HG02588 (cell line): ENCODE measurements at regions not wholly inside any gene's neighbourhood (a gene's known extent, or its start where the extent isn't known, plus 50 kb on each side); places are given as distances from the start of the nearest gene placed in this dataset.
"Not testable (repeated sequence)": the region's sequence is repeated elsewhere in the genome, so short reads cannot be mapped to it uniquely, and the experiment has no call there.

Experiments
- ATAC-seq: cut with Tn5 transposase; IDR thresholded peaks from one replicate; pipeline ENCODE4 v1.9.1; 2021; ENCODE audit warnings: mild to moderate bottlenecking, moderate library complexity; ENCODE audit not compliant: unreplicated experiment

DNA sequence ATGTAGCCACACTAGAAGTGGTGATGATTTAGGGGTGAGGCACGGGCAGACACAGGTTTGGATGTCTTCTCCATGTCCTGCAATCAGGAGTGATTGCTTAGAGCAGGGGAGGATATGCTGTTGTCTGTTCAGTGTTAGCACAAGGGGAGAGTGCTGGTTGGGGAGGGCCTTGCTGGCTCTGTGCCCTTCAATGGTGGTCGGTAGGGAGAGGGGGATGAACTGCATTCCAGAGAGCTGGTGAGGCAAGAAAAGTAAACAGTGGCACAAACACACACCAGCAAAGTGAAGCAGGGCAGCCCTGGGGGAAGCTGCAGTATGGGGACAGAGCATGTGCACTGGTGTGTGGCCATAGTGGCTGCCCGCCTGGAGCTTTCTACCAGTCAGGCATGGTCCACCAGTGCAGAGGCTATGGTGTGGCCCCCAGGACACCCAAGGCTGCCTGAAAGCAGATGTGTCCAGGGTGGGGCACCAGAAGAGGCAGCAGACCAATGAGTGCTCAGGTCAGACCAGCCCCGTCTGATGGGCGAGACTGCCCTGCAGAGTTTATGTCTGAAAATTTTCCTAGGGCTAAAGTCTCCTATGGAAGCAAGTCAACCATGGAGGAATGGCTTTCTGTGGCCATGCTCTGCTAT lies 1676.9 kb downstream of the PCDH9 start:
- ATAC-seq: no peak

GRCh38 chr13:65551208-65551607 lies 1678.9 kb downstream of the PCDH9 start:
- no peak for ATAC-seq

DNA sequence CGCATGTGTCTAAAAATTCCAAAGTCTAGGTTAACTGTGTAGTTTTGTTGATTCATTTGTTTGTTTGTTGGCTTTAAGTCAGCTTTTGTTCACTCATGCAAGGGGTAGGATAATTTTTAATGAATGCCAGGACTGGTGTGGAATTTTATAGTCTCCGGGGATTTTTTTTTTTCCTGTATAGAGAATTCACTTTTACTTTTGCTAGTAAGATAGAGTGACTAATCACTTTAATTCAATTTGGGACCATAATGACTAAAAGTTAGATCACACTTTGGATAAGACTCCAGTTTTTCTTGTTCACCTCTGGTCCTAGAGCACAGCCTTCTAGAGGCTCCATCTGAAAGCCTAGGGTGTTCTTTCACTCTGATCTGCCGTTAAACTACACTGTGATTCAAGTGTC lies 1690.0 kb downstream of the PCDH9 start:
- ATAC-seq: no peak

GRCh38 chr13:65535370-65535769 lies 1694.8 kb downstream of the PCDH9 start:
- ATAC-seq: no peak

DNA sequence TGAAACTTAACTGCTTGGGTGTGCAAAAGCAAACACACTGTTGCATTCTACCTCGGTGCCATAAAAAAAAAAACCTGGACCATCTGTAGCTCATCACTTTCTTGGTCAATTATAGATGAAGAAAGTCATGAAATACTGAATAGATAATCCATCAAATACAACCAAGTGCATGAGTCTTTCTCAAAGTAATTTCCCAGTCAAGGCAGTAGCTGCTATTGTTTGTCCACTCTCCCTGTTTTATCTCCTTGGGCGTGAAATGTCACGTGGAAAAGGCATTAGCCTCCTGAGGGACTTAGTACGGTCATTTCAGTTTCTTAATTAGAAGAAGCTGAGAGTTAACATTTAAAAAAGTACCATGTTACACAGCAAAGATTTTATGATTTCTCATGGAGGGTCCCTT lies 1697.9 kb downstream of the PCDH9 start:
- ATAC-seq: no peak

GRCh38 chr13:65530688-65531087 lies 1699.4 kb downstream of the PCDH9 start:
- ATAC-seq: no peak

DNA sequence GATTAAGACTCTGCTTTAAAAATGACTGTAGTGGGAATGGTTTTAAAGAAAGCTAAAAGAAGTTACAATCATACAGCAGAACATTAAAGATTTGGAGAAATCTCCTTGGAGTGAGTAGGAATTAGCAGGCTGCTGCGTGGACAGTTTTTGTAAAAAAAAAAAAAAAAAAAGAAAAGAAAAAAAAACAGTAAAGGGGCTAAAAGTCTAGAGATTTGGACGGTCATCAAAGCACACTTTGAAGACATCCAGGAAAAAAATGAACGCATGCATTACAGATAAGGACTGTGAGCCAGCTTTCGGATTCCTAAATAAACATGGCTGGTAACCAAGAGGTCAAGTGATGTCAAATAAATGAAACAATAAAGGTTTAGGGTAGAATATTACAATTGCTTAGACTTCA lies 1700.6 kb downstream of the PCDH9 start:
- no peak for ATAC-seq

DNA sequence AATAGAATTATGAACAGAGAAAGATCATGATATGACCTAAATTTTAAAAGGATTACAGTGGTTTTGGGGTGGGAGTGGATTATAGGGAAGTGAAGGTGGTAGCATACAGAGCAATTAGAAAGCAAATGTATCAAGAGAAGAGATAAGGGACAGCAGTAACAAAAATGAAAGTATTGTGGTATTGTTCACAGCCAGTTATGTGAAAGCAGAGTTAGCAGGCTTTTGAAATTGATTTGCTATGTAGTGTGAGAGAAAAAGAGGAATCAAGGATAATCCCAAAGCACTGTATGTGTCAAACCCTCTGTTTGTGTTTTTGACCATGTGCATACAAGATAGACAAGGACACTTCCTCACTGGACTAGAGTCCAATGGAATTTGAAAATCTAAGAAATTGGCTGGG lies 1721.4 kb downstream of the PCDH9 start:
- no peak for ATAC-seq

DNA sequence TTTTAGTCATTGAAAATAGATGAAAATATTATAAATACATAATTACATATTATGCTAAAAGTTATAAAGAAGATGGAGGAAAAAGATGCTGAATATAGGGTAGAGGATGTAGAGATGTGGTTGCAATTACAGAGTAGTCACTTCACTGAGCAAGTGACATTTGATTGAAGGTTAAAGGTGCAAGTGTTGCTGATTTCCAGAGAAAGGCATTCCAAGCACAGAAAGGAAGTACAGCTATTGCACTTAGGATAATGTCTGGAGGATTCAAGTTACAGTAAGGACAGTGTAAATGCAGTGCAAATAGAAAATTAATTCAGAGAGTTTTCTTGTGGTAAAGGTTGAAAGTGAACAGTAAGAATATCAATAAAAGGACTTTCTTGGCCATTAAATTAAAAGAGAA lies 1721.8 kb downstream of the PCDH9 start:
- no peak for ATAC-seq

DNA sequence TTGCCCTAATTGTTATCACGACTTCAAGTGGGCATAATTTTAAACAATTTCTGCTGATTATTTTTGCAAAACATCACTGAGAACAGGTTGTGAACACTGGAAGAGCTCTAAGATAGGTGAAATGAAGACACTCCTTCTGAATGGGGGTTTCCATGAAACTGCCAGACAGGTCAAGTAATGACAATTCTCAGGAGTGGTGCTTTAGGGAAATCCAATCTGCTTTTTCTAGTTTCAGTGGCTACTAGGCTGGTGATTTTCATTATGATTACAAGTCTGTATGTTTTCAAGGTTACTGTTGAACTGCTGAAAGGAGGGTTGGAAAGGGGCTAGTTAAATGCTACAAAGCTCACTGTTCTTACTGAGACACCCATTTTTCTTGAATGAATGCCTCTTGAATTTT lies 1724.2 kb downstream of the PCDH9 start:
- ATAC-seq: no peak

GRCh38 chr13:65504213-65504612 lies 1725.9 kb downstream of the PCDH9 start:
- ATAC-seq: no peak

GRCh38 chr13:65500481-65500880 lies 1729.7 kb downstream of the PCDH9 start:
- ATAC-seq: no peak

- ATAC-seq: no peak
These were observed 1730.9 kb downstream of the PCDH9 start for GRCh38 chr13:65499256-65499655.

DNA sequence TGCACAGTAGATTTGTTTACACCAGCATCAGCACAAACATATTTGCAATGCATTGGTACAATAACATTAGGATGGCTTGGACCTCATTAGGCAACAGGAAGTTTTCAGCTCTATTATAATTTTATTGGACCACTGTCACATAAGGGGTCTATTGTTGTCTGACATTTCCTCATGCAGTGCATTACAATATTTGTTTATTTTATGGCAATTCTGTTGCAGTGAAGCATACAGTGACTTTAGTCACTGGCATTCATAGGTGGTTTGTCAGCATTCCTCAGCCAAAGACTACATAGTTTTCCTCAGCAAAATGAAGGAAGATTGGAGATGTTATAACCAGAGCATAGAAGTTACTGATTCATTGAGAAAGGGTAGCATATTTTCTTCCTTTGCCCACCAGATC lies 1732.9 kb downstream of the PCDH9 start:
- ATAC-seq: no peak

- not testable (repeated sequence) for ATAC-seq
These were observed 1739.4 kb downstream of the PCDH9 start for GRCh38 chr13:65490725-65491124.

DNA sequence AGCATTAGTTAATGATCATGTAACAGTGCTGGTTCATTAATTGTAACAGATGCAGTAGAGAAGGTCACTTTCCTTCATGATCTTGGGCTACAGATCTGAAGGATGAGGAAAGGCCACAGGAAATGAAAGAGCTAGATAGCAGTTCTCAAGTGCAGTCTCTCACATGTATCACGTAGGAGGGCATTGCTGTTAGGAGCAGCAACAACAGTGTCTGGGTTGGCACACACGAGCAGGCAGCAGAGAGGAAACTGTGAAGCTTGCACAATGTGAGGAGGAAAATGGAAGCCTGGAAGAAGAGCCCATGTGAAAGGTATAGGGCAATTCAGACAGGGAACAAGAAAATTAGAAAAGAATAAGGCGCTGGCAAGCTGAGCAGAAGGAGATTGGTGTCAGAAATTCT lies 1741.5 kb downstream of the PCDH9 start:
- no peak for ATAC-seq

DNA sequence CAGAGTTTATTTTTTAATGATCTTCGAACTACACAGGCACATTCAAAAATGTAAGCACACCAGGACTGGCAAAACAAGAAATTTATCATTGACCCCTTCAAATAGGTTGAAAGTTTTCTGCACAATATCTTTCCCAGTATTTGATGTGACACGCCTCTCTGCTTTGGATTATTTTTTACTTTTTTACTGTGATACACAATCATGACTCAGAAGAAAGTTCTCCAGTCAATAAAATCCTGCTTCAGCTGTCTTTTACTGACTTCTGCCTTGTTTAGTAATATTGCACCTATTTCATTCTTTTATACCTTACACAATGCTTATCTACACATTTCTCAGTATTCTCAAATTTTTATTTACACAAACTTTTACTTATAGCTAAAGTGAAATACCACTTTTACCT lies 1750.4 kb downstream of the PCDH9 start:
- no peak for ATAC-seq

DNA sequence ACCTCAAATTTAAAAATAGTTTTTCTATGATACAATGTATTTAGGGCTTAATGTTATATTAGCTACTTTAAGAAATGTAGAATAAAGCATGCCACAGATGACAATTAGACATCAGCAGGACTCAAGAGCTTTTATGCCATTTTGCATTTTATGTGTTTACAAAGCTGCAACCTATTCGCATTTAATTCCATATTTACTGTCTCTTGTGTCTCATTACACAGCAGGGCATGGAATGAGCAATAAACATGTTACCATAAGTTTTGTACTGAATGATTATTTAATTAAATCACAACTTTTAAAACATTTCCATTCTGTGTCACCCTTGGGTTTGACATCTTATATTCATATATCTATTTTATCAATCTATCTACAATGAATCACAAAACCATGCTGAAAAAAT lies 1756.9 kb downstream of the PCDH9 start:
- no peak for ATAC-seq

DNA sequence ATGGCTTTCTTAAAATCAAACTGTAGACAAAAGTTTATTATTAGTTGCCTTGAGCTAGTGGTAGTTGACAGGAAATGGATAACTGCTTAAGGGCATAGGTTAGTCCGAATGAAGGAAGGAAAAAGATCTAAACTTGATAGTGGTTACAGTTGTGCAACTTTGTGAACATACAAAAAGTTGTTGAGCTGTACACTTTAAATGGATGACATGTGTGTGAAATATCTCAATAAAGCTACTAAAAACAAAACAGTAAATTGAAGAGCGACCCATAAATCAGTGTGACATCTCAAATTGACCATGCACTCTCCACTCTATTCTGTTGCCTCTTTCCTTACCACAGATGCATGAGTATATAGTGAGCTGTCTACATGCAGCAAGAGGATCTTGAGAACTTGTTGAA lies 1757.8 kb downstream of the PCDH9 start:
- no peak for ATAC-seq

GRCh38 chr13:65470781-65471180 lies 1759.4 kb downstream of the PCDH9 start:
- ATAC-seq: no peak

GRCh38 chr13:65468628-65469027 lies 1761.5 kb downstream of the PCDH9 start:
- no peak for ATAC-seq

DNA sequence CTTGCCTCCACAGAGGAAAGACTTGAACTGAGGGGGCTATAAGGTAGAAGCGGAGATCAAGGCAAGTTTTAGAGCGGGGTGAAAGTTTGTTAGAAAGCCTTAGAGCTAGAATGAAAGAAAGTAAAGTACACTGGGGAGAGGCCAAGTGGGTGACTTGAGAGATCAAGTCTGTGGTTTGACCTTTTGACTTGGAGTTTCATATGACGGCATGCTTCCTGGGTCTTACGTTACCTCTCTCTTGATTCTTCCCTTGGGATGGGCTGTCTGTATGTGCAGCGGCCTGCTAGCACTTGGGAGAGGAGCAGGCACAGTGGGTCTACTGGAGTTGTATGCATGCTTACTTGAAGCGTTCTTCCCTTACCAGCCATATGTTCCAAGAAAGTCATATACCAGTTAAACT lies 1768.5 kb downstream of the PCDH9 start:
- no peak for ATAC-seq

GRCh38 chr13:65460136-65460535 lies 1770.0 kb downstream of the PCDH9 start:
- ATAC-seq: no peak
